ENCODE measurements at regions not wholly inside any gene's neighbourhood (a gene's known extent, or its start where the extent isn't known, plus 50 kb on each side); places are given as distances from the start of the nearest gene placed in this dataset.
"Not testable (repeated sequence)": the region's sequence is repeated elsewhere in the genome, so short reads cannot be mapped to it uniquely, and the experiment has no call there.

- intact Hi-C loops (cut with DNase I) = no loop called here
- no peaks in the 10 kb centered on the region for H3K4me1 ChIP-seq
- no peaks in the 10 kb centered on the region for H3K36me3 ChIP-seq (ENCODE audit: insufficient read depth in 1 of 2, low read depth in 1 of 2)
- peaks cover 18% of the 10 kb centered on the region for H3K9me3 ChIP-seq
- ATAC-seq (no peak), DNase-seq (no peak)
- H3K27me3 ChIP-seq (ENCODE audit: insufficient read depth in 3 of 3, low read length in 2 of 3) = no peaks in the 10 kb centered on the region
- TF ChIP-seq CTCF (IDR thresholded peaks at IDR 0.05) = no peak
- 92 to 94% (median 93%) methylated on average over 2 of the region's 2 CpGs for whole genome bisulfite sequencing, 3 donors
- H3K27ac ChIP-seq = no peak overlapping the region
- no peak overlapping the region for H3K4me3 ChIP-seq
Observed at GRCh38 chr6:82801083-82801482, 264.6 kb downstream of the UBE3D start.

- H3K4me1 ChIP-seq; DNase-seq; H3K4me3 ChIP-seq; H3K27me3 ChIP-seq (ENCODE audit: insufficient read depth in 3 of 3, low read length in 2 of 3); ATAC-seq; intact Hi-C loops (cut with DNase I); H3K27ac ChIP-seq; H3K9me3 ChIP-seq; H3K36me3 ChIP-seq (ENCODE audit: insufficient read depth in 1 of 2, low read depth in 1 of 2): not testable (repeated sequence)
Observed at GRCh38 chr6:82816243-82816642, 249.4 kb downstream of the UBE3D start.

GRCh38 chr6:82818727-82819126 is 246.9 kb downstream of the UBE3D start:
- H3K27ac ChIP-seq = no peak overlapping the region

GRCh38 chr6:82823361-82823760 is 242.3 kb downstream of the UBE3D start:
- no peak for ATAC-seq
- Histone ChIP-seq H3K9me3 (no peaks in the 10 kb centered on the region), H3K4me1 (no peaks in the 10 kb centered on the region), H3K36me3 (ENCODE audit: insufficient read depth in 1 of 2, low read depth in 1 of 2) (no peaks in the 10 kb centered on the region), H3K27me3 (ENCODE audit: insufficient read depth in 3 of 3, low read length in 2 of 3) (no peaks in the 10 kb centered on the region), H3K27ac (no peak overlapping the region), H3K4me3 (no peak overlapping the region)
- no peak for TF ChIP-seq CTCF (IDR thresholded peaks at IDR 0.05)
- intact Hi-C loops (cut with DNase I) = no loop called here
- DNase-seq = no peak

More at GRCh38 chr6:82818727-82819126, 246.9 kb downstream of the UBE3D start:
- intact Hi-C loops (cut with DNase I) = no loop called here
- no peaks in the 10 kb centered on the region for H3K36me3 ChIP-seq (ENCODE audit: insufficient read depth in 1 of 2, low read depth in 1 of 2)
- no peak for DNase-seq
- 69 to 79% (median 70%) methylated on average over 3 of the region's 3 CpGs for WGBS, 3 donors
- H3K4me1 ChIP-seq = no peaks in the 10 kb centered on the region
- ATAC-seq = no peak
- no peaks in the 10 kb centered on the region for H3K27me3 ChIP-seq (ENCODE audit: insufficient read depth in 3 of 3, low read length in 2 of 3)
- no peak overlapping the region for H3K4me3 ChIP-seq
- no peak for TF ChIP-seq CTCF (IDR thresholded peaks at IDR 0.05)
- no peaks in the 10 kb centered on the region for H3K9me3 ChIP-seq

- intact Hi-C loops (cut with DNase I) = no loop called here
- H3K27me3 ChIP-seq (ENCODE audit: insufficient read depth in 3 of 3, low read length in 2 of 3) = no peaks in the 10 kb centered on the region
- WGBS, 3 donors = 93 to 94% (median 93%) methylated on average over 3 of the region's 3 CpGs
- TF ChIP-seq CTCF (IDR thresholded peaks at IDR 0.05) = no peak
- DNase-seq = no peak
- H3K4me3 ChIP-seq = no peak overlapping the region
- H3K9me3 ChIP-seq = no peaks in the 10 kb centered on the region
- ATAC-seq = no peak
- no peaks in the 10 kb centered on the region for H3K36me3 ChIP-seq (ENCODE audit: insufficient read depth in 1 of 2, low read depth in 1 of 2)
- no peaks in the 10 kb centered on the region for H3K4me1 ChIP-seq
- H3K27ac ChIP-seq = no peak overlapping the region
Observed at GRCh38 chr6:82832811-82833210, 232.8 kb downstream of the UBE3D start.

All from psoas muscle (tissue), 7 donors.